Limb (tissue), 2 donors: ENCODE measurements at regions not wholly inside any gene's neighbourhood (a gene's known extent, or its start where the extent isn't known, plus 50 kb on each side); places are given as distances from the start of the nearest gene placed in this dataset.

Experiments used
- DNase-seq, 2 donors: peaks; one replicate each; pipeline ENCODE4 v3.0.0-alpha.2; 2016; ENCODE audit errors: extremely low spot score in 2 of 2

DNA sequence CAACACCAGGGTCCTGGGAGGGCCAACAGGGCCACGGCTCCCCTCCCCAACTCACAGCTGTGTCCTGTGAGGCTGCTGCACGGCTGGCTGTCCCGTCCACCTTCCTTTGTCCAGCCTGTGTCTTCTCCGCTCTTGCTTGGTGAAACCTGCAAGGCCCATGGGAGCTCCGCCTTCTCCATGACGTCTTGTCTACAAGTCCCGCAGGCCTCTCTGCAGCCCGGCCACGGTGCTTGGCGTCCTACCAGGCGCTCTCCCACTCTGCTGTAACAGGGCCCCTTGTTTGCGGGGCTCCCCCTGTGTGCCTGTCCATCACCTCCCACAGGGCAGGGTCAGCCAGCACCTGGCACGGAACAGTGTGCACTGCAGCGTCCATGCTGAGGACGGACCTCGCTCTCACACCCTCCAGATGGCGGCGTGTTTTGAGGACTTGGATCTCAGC is 866.8 kb downstream of the TBC1D22A start:
- DNase-seq, result peak in 1 of 2 donors; percentile 33

DNA sequence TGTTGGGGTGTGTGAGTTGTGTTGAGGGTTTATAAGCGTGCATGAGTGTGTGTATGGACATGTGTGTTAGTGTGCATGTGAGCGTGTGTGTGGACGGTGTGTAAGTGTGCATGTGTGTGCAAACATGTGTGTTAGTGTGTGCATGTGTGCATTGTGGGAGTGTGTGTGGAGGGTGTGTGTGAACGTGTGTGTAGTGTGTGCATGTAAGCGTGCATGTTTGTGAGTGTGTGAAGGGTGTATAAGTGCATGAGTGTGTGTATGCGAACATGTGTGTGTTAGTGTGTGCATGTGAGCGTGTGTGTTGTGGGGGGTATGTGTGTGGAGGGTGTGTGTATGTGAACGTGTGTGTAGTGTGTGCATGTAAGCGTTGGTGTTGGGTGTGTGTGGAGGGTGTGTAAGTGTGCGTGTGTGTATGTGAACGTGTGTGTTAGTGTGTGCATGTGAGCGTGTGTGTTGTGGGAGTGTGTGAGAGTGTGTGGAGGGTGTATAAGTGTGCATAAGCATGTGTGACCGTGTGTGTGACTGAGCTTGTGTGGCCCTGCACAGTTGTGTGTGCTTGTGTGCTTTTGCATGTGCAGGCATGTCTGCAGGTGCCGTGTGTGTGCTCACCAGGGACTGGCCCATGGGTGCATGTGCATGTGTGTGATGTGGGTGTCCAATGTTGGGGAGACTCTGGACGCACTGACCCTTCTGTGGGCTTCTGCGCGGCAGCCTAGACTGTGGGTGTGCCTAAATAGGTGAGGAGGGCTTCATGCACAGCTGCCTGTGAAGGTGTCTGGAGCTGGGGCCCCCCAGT is 866.2 kb downstream of the TBC1D22A start:
- no peak for DNase-seq

DNA sequence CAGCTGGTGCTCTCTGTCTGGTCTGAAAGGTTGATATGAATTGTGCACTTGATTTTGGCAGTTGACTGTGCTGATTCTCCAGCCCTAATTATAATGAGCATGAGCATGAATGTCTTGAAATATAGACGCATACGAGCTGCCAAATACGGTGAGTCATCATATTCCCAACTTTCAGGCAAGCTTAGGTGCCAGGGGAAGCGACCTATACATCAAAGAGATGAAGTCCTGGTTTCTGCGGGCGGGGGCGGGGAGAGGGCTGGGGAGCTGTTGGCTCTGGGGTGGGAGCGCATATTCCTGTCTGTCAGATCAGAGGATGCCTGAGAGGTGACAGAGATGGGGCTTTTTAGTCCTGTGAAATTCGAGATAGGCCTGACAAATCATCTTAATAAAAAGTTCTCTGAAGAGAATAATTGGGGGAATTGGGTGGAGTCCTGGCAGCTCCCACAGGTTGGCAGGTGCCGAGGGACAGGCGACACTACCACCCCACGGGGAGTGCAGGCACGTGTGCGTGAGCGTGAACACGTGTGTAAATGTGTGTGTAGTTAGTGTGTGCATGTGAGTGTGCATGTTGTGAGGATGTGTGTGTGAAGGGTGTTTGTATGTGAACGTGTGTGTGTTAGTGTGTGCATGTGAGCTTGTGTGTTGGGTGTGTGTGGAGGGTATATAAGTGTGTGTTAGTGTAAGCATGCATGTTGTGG is 865.3 kb downstream of the TBC1D22A start:
- DNase-seq, result no peak

DNA sequence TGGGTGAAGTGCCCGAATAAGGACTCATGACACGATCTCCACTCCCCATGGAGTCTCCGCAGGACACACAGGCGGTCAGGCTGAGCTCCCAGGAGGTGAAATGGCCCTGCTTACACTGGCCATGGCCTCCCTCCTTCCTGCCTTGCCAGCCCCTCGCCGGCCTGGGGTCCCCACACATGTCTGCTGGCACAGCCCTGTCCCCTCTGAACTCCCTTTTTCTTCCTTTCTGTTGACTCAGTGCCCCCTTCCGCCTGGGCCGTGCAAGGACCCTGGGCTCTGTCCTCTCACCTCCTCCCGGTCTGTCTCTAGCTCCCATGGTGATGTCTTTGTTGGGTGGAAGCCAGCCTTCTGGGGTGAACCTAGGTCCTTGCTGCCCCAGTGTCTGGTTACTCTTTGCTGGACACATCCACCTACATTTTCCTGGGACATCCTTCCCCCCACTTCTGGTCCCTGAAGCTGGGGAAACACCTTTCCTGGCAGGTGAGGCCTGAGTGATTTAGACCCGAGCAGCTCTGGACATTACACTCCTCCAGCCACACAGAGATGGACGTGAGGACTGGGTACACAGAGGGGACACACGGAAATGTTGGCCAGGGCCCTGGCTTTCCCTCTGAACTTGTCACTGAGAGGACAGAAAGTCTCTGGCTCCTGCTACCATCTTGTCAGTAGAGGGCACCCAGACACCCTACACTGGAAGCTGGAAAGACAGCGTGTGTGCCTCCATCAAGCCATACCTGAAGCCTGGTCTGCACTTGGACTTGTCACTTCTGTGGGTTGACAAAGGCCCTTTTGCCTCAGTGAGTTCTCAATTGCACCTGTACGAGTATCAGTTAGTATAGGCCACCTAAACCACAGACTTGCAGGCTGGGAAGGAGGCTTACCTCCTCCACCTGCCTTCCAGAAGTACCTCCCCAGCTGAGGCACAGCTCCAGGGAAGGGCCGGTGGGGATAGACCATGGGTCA is 864.3 kb downstream of the TBC1D22A start:
- no peak for DNase-seq

DNA sequence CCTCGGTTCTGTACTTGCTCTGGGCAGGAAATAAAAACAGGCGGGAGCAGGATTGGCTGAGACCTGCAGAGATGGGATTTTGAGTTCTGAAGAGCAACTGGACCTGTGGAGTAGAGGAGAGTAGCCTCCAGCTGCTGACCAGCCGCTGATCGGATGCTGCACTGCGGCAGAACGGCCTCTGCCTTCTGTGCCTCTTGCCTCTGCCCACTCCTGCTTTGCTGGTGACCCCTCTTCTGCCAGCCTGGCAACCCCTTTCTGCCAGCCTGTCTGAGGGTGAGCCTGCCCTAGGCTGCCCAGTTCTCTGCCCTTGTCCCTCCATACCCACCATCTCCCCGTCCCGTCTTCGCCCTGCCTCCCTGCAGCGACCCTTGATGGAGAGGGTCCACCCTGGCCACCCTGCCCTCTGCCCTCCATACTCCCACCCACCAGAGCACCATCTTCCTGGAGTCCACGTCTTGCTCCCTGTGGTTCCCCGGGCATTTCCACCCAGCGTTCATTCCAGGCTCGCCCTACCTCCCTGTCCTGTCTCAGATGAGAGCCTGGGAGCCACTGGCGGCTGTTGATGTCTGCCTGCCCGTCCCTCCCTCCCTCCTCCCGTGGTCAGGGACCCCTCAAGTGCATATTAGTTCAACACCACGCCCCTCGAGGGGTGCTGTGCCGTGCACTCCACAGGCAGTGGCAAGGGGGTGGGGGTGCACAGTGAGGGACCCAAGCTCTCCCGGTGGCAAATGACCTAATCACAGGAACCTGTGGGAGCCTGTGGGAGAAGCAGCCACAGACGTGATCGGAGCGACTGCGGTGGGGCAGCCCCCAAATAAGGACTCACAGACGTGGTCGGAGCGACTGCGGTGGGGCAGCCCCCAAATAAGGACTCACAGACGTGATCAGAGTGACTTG is 863.3 kb downstream of the TBC1D22A start:
- no peak for DNase-seq

DNA sequence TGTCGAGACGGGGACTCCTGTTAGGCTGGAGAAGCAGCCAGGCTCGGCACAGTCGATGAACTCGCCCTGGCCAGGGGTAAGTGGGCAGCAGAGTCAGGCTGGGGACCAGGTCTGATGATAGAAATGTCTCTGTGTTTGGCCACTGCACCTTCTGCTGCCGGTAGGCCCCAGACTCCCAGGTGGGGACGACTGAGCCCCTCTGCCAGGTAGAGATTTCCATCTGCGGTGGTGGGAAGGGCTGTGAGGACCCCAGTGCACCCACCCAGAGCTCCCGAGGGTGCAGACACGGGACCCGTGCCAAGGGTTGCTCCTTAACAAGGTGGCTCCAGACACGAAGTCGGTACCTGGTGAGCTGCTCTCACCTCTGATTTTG is 862.5 kb downstream of the TBC1D22A start:
- DNase-seq, result no peak

DNA sequence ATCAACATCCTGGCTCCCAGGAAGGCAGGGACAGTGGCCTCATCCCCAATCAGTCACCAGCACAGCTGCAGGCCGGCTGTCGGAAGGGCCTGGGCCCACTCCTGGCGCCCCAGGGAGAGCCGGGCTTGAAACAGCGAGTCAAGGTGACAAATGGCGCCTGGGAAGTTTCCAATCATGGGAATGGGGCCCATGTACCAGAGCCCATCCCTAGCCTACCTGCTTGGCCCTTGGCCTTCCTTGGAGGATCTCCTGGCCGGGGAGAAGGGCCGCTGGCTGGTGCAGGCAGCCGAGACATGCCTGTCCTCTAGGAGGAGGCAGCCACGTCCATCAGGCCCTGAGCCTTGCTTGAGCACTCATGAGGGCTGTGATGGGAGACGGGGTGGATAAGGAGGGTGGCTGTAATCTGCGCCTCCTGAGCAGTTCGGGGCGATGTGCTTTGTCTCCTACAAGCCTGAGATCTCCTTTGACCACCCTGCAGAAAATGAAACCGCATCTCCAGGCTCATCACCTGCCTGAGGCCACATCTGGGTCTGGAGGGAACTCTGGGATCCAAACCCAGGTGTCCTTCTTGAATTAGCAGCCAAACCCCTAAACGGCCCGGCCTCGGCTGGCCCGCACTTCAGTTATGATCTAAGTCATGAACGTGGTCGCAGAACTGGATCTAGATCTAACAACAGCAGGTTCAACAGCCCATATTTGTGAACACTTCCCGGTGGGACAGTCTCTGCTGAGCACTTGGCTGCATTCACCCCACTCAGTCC is 862.0 kb downstream of the TBC1D22A start:
- no peak for DNase-seq

DNA sequence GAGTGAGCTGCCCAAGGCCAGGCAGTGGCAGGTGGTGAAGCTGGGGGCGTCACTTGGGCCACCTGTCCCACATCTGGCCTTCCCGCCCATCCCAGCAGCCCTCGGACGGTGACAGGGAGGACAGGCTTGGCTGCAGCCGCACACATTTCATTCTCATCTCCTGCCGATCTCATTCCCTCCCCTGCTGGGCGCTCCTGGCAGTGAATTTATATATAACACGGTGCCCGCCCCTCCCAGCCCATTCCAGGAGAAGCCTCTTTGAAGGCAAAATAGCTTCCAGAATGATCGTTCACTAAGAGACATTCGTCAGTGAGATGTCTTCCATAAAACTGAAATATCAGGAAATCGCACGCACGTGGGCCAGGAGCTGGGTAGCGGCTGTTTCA is 861.3 kb downstream of the TBC1D22A start:
- DNase-seq, result peak in 1 of 2 donors; percentile 33

DNA sequence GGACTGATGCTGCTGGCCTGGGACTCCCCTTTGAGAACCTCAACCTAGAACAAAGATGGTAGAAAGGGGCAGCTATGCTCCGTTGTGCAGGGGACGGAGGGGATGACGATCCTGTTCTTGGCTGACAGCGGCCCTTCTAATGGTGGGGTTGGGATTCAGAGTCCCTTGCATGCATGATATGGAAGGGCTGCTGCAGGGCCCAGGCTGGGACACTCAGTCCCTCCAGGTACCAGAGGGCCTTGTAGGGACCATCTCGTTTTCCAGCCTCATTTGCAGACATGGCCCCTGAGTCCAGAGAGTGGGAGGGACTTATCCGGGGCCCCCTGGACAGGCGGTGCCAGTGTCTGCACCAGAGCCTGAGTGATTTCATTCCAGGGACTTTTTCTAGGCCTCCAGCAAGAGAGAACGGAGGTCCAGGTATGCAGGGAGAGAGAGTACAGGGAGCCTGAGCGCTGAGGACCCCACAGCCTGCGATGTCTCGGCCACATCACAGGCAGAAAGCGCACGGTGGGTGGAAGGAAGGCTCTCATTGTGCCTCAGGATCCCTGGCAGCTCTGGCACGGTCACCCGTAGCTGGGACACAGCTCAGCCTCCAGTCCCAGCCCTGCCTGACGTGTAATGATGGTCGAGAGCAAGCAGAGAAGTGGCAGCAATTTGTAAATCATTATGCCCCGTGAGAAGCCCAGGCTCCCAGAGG is 860.8 kb downstream of the TBC1D22A start:
- DNase-seq, result no peak

DNA sequence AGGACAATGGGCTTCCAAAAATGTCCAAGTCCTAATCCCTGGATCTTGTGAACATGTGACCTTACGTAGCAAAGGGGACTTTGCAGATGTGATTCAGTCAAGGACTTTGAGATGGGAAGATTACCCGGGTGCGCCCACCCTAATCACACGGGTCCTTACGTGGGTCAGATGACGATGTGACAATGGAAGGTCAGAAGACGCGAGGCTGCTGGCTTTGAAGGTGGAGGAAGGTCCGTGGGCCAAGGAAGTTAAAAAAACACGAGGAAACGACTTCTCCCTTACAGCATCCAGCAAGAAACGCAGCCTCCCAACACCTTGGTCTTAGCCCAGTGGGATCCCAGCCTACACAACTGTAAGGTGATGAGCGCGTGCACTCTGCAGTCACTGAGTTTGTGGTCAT is 860.1 kb downstream of the TBC1D22A start:
- no peak for DNase-seq

DNA sequence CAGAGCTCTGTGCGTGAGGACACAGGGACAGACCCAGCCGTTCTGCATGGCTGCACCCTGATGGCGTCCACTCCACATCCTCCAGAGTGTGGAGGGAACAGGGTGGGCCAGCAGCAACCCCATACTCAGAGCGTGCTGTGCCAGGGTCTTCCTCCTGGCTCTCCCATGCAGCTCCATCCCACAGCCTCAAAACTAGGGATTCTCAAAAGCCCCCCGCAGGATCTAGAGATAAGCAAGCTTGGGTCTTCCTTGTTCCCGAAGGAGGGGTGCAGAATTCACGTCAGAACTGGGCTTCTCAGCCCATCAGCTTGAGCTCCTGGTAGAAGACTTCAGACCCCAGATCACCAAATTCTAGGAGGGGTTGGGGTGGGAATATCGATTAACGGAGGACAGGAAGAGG is 858.8 kb downstream of the TBC1D22A start:
- DNase-seq, result no peak

DNA sequence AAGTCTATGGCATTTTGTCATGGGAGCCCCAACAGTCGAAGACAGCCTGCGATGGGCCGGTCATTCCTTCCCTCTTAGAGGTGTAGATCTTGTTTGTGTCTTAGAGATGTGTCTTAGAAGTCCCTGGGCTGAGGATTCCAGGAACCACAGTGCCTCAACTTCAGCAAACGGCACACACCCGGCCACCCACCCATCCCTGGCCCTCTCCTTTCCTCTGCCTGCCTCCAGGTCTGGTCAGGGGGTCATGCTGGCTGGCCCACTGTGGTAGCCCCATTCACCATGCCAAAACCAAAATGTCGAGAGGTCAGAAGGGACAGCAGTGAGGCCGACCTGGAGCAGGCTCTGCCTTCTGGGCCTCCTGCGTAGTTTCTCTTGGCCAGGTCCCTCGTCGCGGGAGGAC is 857.9 kb downstream of the TBC1D22A start:
- DNase-seq, result peak in 1 of 2 donors; percentile 17

DNA sequence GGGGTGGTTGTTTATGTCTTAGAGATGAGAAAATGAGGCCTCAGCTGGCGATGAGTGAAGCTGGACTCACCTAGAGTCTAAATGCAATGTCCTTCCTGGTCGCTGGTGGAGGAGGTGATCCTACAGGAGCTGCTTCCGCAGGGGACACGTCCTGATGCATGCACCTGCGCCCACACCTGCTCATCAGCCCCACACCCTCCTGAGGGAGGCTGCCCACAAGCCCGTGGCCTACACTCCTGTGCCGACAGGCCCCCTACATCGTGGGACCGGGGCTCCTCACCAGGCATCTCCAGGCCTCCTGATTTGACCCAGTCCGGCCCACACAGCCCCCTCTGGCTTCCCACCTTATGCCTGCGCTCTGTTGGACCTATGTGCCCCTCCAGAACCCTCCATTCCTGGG is 857.2 kb downstream of the TBC1D22A start:
- peak in 1 of 2 donors; percentile 18 for DNase-seq

DNA sequence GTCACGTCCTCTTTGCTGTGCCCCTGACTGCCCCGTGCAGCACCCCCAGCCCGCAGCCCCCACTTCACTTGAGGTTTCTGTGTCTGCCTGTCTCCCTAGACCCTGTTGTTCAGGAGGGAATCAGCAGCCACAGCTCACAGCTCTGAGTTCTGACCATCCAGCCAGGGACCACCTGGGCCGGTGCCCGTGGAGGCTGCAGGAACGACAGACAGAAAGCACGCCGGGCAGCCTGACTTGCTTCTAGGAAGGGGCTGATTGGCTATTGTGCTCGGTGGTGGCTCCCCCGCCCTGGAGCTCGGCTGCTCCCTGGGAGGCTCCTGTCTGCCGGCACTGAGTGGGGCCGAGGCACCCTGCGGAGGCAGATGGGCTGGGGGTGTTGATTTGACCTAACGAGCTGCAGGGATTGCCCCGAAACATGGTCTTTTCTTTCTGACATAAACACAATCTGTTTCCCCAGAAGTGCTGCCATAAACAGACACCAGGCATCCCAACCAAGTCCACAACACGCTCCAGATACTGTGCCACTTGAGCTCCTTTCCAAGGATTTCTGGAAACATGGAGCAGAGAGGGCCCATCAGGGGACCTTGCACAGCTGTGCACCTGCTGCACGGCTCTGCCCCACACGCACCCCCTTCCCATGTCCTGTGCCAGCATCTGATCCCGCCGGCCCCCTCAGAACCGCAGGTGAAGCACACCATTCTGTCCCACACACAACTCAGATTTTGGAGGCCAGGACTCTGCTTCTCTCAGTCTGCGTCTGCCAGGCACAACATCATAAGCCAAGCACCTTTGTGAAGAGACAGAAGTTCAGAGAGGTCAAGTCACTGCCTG is 855.9 kb downstream of the TBC1D22A start:
- DNase-seq, result peak in 1 of 2 donors; percentile 28

DNA sequence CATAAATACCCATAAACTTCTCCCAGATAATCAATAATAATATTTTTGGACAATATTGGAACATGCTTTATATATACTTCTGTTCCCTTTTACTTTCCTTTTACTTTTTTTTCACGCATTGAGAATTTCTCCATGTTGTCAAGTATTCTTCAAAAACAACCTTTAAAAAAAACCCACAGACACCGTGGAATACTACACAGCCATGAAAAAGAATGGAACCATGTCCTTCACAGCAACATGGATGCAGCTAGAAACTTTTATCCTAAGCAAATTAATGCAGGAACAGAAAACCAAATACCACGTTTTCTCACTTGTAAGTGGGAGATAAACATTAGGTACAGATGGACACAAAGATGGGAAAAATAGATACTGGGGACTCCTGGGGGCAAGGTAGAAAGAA is 854.7 kb downstream of the TBC1D22A start:
- no peak for DNase-seq

DNA sequence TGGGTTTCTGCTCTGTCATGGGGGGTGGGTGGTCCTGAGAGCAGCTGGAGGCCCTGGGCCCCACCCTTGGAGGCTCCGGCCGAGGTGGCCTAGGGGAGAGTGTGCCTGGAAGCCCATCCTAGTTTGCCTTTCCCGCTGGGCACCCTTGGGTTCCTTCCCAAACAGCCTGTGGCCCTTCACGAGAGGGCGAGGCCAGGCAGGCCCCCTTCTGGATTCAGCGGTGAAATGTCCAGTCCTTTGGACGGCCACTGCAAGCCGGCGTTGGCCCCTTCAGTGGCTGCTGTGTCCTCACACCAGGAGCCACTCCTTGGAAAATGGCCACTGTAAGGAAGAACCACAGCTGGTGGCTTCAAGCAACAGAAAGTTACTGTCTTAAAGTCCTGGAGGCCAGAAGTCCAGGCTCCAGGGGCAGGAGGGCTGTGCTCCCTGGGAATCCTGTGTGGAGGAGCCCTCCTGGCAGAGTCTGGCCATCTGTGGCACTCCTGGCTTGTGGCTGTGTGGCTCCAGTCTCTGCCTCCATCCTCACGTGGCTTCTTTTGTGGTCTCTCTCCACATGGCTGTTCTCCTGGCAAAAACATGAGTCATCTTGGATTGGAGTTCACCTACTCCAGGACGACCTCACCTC is 854.1 kb downstream of the TBC1D22A start:
- peak in 1 of 2 donors; percentile 11 for DNase-seq

DNA sequence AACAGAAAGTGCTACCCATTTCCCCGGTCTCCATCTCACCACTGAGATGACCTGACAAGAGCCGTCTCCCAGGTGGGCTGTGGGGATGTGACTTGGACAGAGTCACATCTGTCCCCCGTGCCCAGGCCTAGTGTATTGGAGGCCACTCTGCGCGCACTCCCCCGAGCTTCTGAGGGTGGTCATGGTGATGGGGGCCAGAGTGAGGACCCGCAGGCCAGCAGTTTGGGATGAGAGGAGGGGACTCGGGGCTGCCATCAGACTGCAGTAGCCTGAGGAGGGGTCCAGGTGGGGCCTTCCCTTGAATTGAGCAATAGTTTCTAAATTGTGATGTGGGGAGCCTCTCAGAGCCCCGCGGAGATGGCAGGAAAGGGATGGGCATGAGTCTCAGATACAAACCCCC is 852.6 kb downstream of the TBC1D22A start:
- DNase-seq, result no peak
